RKO (cell line): ENCODE measurements at regions not wholly inside any gene's neighbourhood (a gene's known extent, or its start where the extent isn't known, plus 50 kb on each side); places are given as distances from the start of the nearest gene placed in this dataset.

Experiments used
- DNase-seq: peaks from one replicate; pipeline ENCODE4 v3.0.0-alpha.2; 2016; ENCODE audit warnings: low spot score

- no peak for DNase-seq
Measured at GRCh38 chr5:58107704-58108103, 352.2 kb downstream of the PLK2 start.

GRCh38 chr5:58106754-58107410, 353.0 kb downstream of the PLK2 start:
- DNase-seq: no peak

- no peak for DNase-seq
Measured at GRCh38 chr5:58105836-58106235, 354.1 kb downstream of the PLK2 start.

- no peak for DNase-seq
Measured at GRCh38 chr5:58099257-58099656, 360.6 kb downstream of the PLK2 start.

- DNase-seq: peak; percentile 46
Measured at GRCh38 chr5:58094031-58094430, 365.9 kb downstream of the PLK2 start.

DNA sequence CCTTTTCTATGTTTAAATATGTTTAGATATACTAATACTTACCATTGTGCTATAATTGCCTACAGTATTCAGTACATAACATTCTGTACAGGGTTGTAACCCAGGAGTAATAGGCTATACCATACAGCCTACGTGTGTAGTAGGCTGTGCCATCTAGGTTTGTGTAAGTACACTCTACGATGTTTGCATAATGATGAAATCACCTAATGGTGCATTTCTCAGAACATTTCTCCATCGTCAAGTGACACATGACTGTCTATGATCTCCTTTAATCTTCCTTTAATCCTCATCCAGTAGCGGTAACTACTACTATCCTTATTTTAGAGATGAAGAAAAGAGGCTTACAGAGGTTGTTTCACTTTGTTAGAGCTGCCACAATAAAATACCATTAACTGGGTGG, 369.2 kb downstream of the PLK2 start:
- DNase-seq: no peak

- DNase-seq: no peak
Measured at GRCh38 chr5:58088941-58089340, 370.9 kb downstream of the PLK2 start.

DNA sequence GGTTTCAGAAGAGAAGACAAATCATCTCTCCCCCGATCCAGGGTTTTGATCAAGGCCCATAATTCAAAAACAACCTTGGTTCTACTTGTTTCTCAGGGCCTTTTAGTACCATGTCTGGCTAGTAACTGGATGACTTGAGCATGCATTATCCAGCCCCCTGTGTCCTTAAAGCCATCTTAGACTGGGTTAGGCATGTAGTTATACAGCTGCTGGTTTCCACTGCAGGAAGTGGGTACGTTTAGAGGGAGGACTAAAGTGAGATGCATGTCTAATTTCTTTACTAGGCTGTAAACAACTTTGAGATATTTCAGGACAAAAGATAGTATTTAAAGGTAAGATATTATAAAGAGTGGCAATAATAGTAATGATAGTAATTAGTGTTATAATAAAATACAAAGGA, 372.0 kb downstream of the PLK2 start:
- no peak for DNase-seq

DNA sequence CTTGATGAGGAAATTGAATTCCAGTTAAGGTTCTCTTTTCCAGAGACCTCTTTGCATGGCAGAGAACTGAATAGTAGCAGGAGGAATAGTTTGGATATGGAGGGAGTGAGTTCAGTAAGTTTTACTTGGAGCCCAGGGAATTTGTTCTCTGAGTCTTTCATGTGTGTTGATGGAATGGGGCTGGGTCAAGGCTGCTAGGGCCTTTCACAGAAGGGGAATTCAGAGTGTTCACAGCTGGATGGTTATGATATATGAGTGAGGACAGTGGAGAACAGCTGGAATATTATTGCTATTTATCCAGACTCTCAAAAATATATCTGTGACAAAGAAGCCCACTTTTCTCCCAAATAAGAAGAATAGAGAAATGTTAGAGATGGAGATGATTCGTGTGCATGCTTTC, 372.8 kb downstream of the PLK2 start:
- DNase-seq: no peak

DNA sequence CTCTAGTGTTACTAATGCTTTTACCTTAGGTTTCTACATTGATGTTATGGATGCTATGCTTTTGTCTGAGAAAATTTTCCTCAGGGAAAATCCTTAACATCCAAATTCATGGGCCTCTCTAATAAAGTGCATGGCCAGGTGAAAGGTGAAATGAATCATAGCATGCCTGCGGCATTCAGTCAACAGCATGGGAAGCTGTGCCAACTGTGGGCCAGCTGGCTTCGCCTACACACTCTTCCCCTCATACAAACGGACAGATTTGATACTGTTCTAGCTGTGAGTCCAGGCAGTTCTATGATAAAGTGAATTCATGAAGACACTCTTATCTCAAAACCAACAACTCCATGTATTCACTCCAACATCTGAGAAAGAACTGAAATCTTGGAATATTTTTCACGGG, 374.1 kb downstream of the PLK2 start:
- DNase-seq: no peak

DNA sequence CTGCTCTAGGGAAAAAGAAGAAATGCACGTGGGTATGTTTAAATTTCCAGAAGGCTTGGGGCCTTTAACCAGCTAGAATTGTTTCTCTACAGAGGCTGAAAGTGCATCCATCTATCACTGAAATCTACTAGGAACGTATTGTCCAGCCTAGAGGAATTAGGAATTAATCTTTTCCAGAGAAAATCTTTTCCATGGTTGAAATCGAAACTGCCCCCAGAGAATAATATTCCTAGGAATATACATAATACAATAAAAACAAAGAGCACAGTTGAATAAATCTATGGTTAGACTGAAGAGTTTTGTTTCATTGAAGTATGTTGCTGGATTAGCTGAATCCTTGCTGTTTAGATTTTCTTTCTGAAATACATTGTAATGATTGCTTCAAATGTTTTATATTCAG, 378.5 kb downstream of the PLK2 start:
- no peak for DNase-seq

DNA sequence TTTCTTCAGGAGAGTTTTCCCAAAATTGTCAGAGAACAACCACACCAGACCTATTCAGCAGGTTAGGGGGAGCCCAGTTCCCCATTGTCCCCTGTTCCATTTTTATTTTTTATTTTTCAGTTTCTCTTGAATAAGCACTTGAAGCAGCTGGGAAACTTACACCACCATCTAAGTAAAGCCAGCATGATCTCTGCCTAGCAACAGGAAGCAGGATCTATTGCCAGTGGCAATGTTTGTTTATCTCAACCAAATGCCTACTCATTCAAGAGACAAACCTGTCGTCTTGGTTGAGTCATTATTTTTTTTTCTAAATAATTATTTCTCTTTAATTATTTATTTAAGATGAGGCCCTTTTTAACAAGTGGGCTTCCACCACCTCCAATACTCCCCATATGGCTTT, 379.3 kb downstream of the PLK2 start:
- no peak for DNase-seq

GRCh38 chr5:58077966-58078365, 381.9 kb downstream of the PLK2 start:
- no peak for DNase-seq

- DNase-seq: no peak
Measured at GRCh38 chr5:58077416-58077815, 382.5 kb downstream of the PLK2 start.

DNA sequence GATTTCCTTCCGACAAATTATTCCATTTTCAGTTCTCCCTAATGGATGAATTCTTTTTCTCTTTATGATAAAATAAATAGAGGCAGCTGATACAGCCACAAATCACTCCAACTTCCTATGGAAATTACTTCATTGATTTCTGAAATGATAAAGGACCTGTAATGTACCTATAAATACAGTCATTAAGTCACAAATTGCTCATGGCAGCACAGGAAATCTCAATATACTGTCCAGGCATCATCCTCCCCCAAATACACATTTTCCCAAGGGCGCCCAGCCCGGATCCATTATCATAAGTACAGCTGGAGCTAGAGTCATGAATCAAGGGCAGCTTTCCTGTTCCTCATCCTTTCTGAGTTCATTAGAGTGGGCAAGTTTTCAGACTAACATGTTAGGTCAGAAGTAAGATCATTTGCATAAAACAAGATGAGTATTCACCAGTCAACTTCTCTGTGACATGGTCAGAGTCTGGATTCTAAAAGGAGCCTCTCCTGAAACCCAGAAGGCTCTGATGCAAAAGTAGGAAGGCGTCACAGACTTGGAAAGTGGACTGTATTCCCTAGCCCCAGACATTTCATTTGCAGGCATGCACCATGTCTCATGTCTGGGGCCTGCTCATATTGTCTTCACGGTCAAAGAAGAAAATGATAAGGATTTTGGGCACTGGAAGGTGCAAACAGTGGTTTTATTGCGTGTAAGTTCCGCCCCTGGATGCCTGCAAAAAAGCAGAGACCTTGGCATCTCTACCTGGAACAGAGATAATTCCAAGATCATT, 383.2 kb downstream of the PLK2 start:
- no peak for DNase-seq

DNA sequence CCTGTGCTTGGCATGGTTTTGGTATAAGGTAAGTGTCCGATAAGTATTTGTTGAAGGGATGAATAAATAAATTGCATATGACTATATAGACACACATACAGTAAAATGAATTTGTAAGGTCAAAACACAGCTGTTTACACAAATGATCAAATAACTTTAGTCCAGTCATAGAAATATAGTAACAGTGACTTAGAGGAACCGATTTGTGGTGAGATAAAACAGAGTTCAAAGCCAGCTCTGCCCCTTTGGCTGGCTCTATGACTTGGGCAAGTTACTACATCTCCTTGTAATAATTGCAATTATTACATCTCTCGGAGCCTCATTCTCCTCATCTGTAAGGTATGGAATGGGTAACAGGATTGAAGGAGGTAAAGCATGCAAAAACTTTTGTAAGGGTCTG, 384.0 kb downstream of the PLK2 start:
- no peak for DNase-seq

DNA sequence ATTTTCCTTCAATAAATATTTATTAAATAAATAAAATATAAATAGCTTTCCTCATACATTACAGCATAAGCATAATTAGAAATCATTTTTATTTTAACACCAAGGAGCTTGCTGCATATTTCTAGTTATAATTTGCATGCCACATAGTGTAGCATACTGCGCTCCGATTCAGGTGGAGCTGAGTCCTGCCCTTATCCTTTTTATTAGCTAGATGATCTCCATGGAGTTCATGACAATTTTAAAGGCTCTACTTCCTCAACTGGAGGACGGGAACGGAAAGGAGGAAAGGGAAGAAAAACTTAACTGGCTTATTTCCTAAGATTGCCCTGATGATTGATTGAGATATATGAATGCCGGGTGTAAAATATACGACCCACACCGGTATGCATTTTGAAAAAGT, 385.2 kb downstream of the PLK2 start:
- DNase-seq: no peak

GRCh38 chr5:58074222-58074621, 385.7 kb downstream of the PLK2 start:
- DNase-seq: no peak

- no peak for DNase-seq
Measured at GRCh38 chr5:58073243-58073642, 386.6 kb downstream of the PLK2 start.

DNA sequence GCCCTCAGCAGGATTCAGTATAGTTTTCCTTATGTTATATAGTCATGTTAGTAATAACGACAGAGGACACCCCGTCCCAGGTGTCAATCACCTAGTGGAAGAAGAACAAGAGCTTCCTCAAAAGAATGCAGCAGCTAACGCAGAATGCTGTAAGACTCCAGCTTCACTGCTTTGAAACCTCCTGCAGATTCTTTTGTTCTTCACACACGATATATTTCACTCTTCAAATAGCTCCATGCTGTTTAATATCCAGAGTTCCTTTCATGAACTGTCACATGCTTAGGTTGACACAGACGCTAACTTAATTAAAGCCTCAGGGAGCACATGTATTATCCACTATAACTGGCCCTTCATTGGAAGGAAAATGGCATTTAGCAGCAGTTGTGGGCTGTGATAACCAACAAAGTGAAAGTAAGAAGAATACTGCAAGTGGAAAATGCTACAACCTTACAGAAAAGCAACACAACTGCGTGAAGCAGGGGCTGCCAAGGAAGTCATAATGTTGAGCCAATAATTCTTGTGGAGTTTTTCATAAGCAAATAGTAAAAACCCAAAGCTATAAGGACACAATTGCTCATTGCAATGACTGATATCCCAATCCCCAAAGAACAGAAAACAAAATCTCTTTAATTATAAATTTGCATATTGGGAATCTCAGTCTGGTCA, 387.5 kb downstream of the PLK2 start:
- no peak for DNase-seq

DNA sequence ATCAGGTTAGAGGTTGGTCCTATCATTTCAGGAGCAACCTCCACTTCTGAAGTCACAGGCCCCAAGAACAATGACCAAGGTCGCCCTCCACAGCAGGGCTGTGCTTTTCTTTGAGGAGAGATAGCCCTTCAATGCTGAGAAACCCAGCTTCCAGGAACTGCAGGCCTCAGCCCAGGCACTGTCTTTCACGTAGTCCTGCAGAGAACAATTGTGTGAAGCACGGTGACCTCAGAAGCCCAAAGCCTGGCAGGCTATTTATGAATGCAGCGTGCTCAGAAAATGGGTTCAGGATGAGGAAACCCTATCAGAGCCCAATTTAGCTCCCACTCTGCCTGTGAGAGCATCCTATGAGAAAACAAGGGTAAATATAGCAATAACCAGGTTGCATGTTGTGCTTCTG, 388.3 kb downstream of the PLK2 start:
- DNase-seq: no peak

GRCh38 chr5:58069846-58070245, 390.0 kb downstream of the PLK2 start:
- no peak for DNase-seq

- no peak for DNase-seq
Measured at GRCh38 chr5:58069016-58069705, 390.7 kb downstream of the PLK2 start.
